Loucy (cell line): ENCODE measurements at regions not wholly inside any gene's neighbourhood (a gene's known extent, or its start where the extent isn't known, plus 50 kb on each side); places are given as distances from the start of the nearest gene placed in this dataset.

ENCODE experiments used
- H2AFZ ChIP-seq: fragments of 200-600 bp; sonication (generic); 2 replicates; pipeline ENCODE4 v1.6.0; 2016; ENCODE audit warnings: antibody characterized with exemption, mild to moderate bottlenecking, low read length, moderate library complexity
- H3F3A ChIP-seq: fragments of 200-600 bp; 2 replicates; pipeline ENCODE4 v1.6.0; 2016; ENCODE audit warnings: antibody characterized with exemption, low read depth, mild to moderate bottlenecking
- H3K27me3 ChIP-seq: fragments of 200-600 bp; sonication (generic); 2 replicates; pipeline ENCODE4 v1.6.1; 2014; ENCODE audit warnings: low read length, mild to moderate bottlenecking; ENCODE audit not compliant: insufficient read depth, poor library complexity, severe bottlenecking
- H3K36me3 ChIP-seq: fragments of 200-600 bp; sonication (generic); 2 replicates; pipeline ENCODE4 v1.6.1; 2016; ENCODE audit warnings: low read length; ENCODE audit not compliant: insufficient read depth
- H3K4me1 ChIP-seq: fragments of 200-600 bp; sonication (generic); 2 replicates; pipeline ENCODE4 v1.5.1; 2014; ENCODE audit warnings: low read length, mild to moderate bottlenecking; ENCODE audit not compliant: insufficient read depth, poor library complexity, severe bottlenecking
- H3K4me2 ChIP-seq: fragments of 200-600 bp; sonication (generic); 2 replicates; pipeline ENCODE4 v1.6.0; 2014; ENCODE audit warnings: antibody characterized with exemption, low read length, low read depth, mild to moderate bottlenecking; ENCODE audit not compliant: poor library complexity, severe bottlenecking
- H3K4me3 ChIP-seq: fragments of 200-600 bp; sonication (generic); 2 replicates; pipeline ENCODE4 v1.5.1; 2014; ENCODE audit warnings: low read length, mild to moderate bottlenecking, mixed read lengths; ENCODE audit not compliant: poor library complexity, severe bottlenecking
- H3K79me2 ChIP-seq: fragments of 200-600 bp; sonication (generic); 2 replicates; pipeline ENCODE4 v1.6.1; 2014; ENCODE audit warnings: low read length; ENCODE audit not compliant: insufficient read depth
- H3K9ac ChIP-seq: fragments of 200-600 bp; sonication (generic); 2 replicates; pipeline ENCODE4 v1.6.0; 2014; ENCODE audit warnings: mild to moderate bottlenecking, low read depth, low read length, moderate library complexity; ENCODE audit not compliant: poor library complexity, severe bottlenecking
- H3K9me2 ChIP-seq: fragments of 200-600 bp; sonication (generic); replicated peaks from 2 replicates; pipeline ENCODE4 v1.6.1; 2016; ENCODE audit warnings: low read depth, low read length, mixed read lengths
- H3K9me3 ChIP-seq: fragments of 200-600 bp; sonication (generic); 2 replicates; pipeline ENCODE4 v1.6.1; 2014; ENCODE audit warnings: mild to moderate bottlenecking, antibody characterized with exemption, low read length, low read depth; ENCODE audit not compliant: insufficient read depth
- H4K20me1 ChIP-seq: fragments of 200-600 bp; sonication (generic); 2 replicates; pipeline ENCODE4 v1.6.0; 2014; ENCODE audit warnings: antibody characterized with exemption, low read length, mild to moderate bottlenecking; ENCODE audit not compliant: insufficient read depth, poor library complexity, severe bottlenecking
- CTCF ChIP-seq: fragments of 200-600 bp; sonication (generic); conservative IDR thresholded peaks from 2 replicates; pipeline ENCODE4 v1.5.1; 2014; ENCODE audit warnings: mild to moderate bottlenecking, antibody characterized with exemption, low read length
- EZH2phosphoT487 ChIP-seq: fragments of 200-600 bp; IDR thresholded peaks from 2 replicates; pipeline ENCODE4 v1.6.1; 2018; ENCODE audit warnings: antibody characterized with exemption, mild to moderate bottlenecking, moderate library complexity, borderline replicate concordance

DNA sequence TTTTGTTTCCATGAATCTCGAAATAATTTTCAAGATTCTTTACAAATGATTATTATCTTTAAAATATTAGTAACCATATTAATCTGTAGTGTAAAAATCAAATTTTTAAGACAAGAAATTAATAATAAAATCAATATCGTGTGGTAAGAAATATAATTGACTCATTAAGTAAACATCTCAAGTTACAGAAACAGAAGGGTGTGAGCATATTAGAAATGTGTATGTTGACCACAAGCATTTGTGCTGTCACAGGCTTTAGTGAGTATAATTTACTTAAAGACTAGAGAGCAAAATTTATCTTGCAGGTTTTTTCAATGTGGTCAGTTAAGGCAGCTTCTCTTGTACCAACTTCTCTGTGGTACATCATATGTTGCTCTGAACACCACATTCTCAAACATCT lies 566.5 kb upstream of the IRAK1BP1 start:
- Histone ChIP-seq H3K4me3 (no peak overlapping the region), H3K9me3 (no peaks in the 10 kb centered on the region), H4K20me1 (no peaks in the 10 kb centered on the region), H3K9ac (no peak overlapping the region), H3K27me3 (no peaks in the 10 kb centered on the region), H3K4me2 (no peak overlapping the region), H3F3A (no peaks in the 10 kb centered on the region), H3K79me2 (no peaks in the 10 kb centered on the region), H3K36me3 (no peaks in the 10 kb centered on the region), H2AFZ (no peak overlapping the region), H3K9me2 (no peaks in the 10 kb centered on the region), H3K4me1 (no peaks in the 10 kb centered on the region)
- TF ChIP-seq EZH2phosphoT487 = no peak
- no peak for TF ChIP-seq CTCF

DNA sequence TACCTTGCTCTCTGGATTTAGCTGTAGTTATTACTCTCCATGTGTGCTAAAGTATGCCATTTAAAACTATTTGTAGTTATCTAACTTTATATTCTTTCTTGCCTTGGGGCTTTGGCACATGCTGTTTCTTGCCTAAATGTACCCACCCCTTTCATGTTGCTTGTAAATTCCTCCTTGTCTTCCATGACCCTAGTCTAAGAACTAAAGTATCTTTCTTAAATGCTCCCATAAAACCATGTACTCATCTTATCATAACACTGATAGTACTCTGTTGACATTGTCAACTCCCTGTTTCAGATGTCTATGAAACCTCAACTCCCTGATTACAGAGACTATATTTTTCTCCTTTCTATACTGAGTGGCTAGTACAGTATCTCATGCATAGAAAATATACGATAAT lies 564.9 kb upstream of the IRAK1BP1 start:
- no peaks in the 10 kb centered on the region for H3K79me2 ChIP-seq
- TF ChIP-seq CTCF = no peak
- TF ChIP-seq EZH2phosphoT487 = no peak
- H3K9me3 ChIP-seq = no peaks in the 10 kb centered on the region
- H3K36me3 ChIP-seq = no peaks in the 10 kb centered on the region
- no peak overlapping the region for H3K4me3 ChIP-seq
- no peaks in the 10 kb centered on the region for H3F3A ChIP-seq
- no peak overlapping the region for H3K4me2 ChIP-seq
- no peaks in the 10 kb centered on the region for H3K27me3 ChIP-seq
- no peaks in the 10 kb centered on the region for H3K4me1 ChIP-seq
- no peaks in the 10 kb centered on the region for H3K9me2 ChIP-seq
- no peak overlapping the region for H2AFZ ChIP-seq
- H3K9ac ChIP-seq = no peak overlapping the region
- no peaks in the 10 kb centered on the region for H4K20me1 ChIP-seq

- H3F3A ChIP-seq = no peaks in the 10 kb centered on the region
- no peaks in the 10 kb centered on the region for H4K20me1 ChIP-seq
- no peak overlapping the region for H3K4me3 ChIP-seq
- TF ChIP-seq EZH2phosphoT487 (no peak), CTCF (peak; percentile 19; the same call in 1 of the 2 replicates)
- no peaks in the 10 kb centered on the region for H3K79me2 ChIP-seq
- no peaks in the 10 kb centered on the region for H3K9me3 ChIP-seq
- no peak overlapping the region for H3K9ac ChIP-seq
- H3K27me3 ChIP-seq = no peaks in the 10 kb centered on the region
- no peak overlapping the region for H3K4me2 ChIP-seq
- no peaks in the 10 kb centered on the region for H3K4me1 ChIP-seq
- H3K36me3 ChIP-seq = no peaks in the 10 kb centered on the region
- no peak overlapping the region for H2AFZ ChIP-seq
- H3K9me2 ChIP-seq = no peaks in the 10 kb centered on the region
These were observed 559.3 kb upstream of the IRAK1BP1 start for GRCh38 chr6:78308025-78308424.
